Epithelial cell of esophagus (primary cell): ENCODE measurements at regions not wholly inside any gene's neighbourhood (a gene's known extent, or its start where the extent isn't known, plus 50 kb on each side); places are given as distances from the start of the nearest gene placed in this dataset.

Source experiments
- DNase-seq: peaks from one replicate; pipeline ENCODE4 v3.0.0; 2010; ENCODE audit warnings: low read depth
- H3K4me3 ChIP-seq: 2 replicates; pipeline ENCODE4 v1.5.1; 2011; ENCODE audit warnings: mild to moderate bottlenecking, low read length, control low read depth
- TF ChIP-seq, protein P1 (sequence below): IDR thresholded peaks from 2 replicates; pipeline ENCODE4 v1.5.1; 2011; ENCODE audit warnings: low read depth, mild to moderate bottlenecking, low read length, control low read depth, inconsistent platforms; ENCODE audit not compliant: insufficient read depth; ENCODE audit errors: missing control alignments

DNA sequence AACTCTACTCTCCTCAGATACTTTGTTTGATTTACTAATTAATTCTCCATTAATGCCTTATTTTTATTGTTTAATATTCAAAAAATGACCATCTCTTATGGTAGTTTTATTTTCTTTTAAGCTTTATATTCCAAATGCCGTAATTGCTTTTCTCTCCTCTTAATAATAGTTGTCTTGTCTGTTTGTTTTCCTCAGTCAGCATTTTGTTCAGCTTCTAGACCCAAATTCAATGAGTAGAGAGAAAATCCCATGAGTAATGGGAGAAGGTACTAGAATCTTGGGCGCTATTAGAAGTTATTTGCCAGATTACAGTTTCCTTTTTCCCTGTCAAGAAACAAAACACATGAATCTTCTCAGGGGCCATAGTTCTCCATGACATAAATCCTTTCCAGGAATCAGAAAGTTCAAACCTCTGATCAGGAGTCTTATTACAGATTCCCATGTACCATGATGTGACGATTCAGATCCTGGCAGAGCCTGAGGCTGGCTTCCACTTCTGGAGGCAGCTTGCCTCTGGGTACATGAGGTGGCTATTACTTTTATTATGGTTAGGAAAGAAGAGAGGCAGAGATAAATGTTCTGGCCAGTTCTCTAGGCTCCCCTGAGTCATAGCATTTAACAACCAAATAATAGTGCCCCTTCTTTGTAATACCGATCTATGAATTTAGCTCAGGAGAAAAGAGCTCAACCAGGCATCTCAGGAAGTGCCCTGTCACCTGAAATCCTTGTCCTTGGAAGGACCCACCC is 485.1 kb upstream of the SETBP1 start:
- peak; percentile 2 for DNase-seq

GRCh38 chr18:44197832-44198611 is 482.7 kb upstream of the SETBP1 start:
- DNase-seq, result no peak
- TF ChIP-seq, protein P1, sequence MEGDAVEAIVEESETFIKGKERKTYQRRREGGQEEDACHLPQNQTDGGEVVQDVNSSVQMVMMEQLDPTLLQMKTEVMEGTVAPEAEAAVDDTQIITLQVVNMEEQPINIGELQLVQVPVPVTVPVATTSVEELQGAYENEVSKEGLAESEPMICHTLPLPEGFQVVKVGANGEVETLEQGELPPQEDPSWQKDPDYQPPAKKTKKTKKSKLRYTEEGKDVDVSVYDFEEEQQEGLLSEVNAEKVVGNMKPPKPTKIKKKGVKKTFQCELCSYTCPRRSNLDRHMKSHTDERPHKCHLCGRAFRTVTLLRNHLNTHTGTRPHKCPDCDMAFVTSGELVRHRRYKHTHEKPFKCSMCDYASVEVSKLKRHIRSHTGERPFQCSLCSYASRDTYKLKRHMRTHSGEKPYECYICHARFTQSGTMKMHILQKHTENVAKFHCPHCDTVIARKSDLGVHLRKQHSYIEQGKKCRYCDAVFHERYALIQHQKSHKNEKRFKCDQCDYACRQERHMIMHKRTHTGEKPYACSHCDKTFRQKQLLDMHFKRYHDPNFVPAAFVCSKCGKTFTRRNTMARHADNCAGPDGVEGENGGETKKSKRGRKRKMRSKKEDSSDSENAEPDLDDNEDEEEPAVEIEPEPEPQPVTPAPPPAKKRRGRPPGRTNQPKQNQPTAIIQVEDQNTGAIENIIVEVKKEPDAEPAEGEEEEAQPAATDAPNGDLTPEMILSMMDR, result no peak
- no peak overlapping the region for H3K4me3 ChIP-seq

More for the DNA sequence above, 485.1 kb upstream of the SETBP1 start:
- H3K4me3 ChIP-seq, result no peak overlapping the region
- TF ChIP-seq, protein P1, result no peak

GRCh38 chr18:44198612-44199284 is 481.9 kb upstream of the SETBP1 start:
- DNase-seq, result peak; percentile 12
- no peak overlapping the region for H3K4me3 ChIP-seq
- TF ChIP-seq, protein P1, result no peak

GRCh38 chr18:44213293-44213692 is 467.4 kb upstream of the SETBP1 start:
- TF ChIP-seq, protein P1, result no peak
- no peak for DNase-seq
- no peak overlapping the region for H3K4me3 ChIP-seq

GRCh38 chr18:44214396-44214795 is 466.3 kb upstream of the SETBP1 start:
- DNase-seq, result no peak
- no peak overlapping the region for H3K4me3 ChIP-seq
- TF ChIP-seq, protein P1, result no peak

GRCh38 chr18:44216169-44216568 is 464.5 kb upstream of the SETBP1 start:
- TF ChIP-seq, protein P1, result no peak
- no peak for DNase-seq
- H3K4me3 ChIP-seq, result no peak overlapping the region
